ENCODE measurements at regions not wholly inside any gene's neighbourhood (a gene's known extent, or its start where the extent isn't known, plus 50 kb on each side); places are given as distances from the start of the nearest gene placed in this dataset.

DNA sequence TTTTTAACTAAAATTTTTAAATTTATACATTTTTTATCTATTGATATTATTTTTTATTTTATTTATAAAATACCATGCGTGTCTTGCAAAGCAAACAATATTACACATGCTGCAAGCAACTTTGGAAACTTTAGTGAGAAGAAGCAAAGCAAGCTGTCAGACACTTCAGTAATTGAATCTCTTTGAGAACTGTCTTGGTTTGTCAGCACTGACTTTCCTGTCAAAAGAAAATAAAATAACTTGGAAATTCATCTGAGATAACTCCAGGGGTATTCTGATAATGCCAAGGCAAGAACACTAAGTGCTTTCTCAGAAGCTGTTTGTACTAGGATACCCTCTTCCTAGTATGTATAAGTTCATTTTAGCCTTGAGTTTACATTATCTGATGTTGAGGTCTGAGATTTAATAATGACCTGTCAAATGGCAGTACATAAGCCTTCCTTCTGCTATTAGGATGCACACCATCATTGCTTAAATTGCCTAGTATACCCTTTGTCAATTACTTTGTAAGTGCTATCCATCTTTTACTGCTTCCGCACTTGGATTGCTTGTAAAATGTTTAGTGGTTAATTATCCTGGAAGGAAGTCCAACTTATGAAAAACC is 624.2 kb upstream of the AGA start:
- intact Hi-C loops (cut with DNase I; ENCODE audit: low total_unique reads): no loop called here
- WGBS, 2 donors: 93 to 96% methylated on average over 2 of the region's 2 CpGs
- no peak overlapping the region for H3K4me3 ChIP-seq (ENCODE audit: low read depth, poor library complexity, severe bottlenecking)
- TF ChIP-seq, protein P1, sequence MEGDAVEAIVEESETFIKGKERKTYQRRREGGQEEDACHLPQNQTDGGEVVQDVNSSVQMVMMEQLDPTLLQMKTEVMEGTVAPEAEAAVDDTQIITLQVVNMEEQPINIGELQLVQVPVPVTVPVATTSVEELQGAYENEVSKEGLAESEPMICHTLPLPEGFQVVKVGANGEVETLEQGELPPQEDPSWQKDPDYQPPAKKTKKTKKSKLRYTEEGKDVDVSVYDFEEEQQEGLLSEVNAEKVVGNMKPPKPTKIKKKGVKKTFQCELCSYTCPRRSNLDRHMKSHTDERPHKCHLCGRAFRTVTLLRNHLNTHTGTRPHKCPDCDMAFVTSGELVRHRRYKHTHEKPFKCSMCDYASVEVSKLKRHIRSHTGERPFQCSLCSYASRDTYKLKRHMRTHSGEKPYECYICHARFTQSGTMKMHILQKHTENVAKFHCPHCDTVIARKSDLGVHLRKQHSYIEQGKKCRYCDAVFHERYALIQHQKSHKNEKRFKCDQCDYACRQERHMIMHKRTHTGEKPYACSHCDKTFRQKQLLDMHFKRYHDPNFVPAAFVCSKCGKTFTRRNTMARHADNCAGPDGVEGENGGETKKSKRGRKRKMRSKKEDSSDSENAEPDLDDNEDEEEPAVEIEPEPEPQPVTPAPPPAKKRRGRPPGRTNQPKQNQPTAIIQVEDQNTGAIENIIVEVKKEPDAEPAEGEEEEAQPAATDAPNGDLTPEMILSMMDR (IDR thresholded peaks at IDR 0.05): no peak
- TF ChIP-seq POLR2A (IDR thresholded peaks at IDR 0.05): no peak
- no peak for DNase-seq (ENCODE audit: low spot score in 2 of 2)

DNA sequence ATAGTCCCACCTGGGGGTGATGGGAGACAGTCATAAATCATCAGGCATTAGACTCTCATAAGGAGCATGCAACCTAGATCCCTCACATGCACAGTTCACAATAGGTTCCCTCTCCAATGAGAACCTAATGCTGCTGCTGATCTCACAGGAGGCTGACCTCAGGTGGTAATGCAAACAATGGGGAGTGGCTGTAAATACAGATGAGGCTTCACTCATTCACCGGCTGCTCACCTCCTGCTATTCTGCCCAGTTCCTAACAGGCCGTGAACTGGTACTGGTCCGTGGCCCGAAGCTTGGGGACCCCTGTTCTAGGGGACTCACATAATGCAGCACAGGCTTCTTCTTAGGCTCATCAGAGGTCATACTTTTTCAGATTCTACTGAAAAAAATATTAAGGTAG is 625.9 kb upstream of the AGA start:
- 87 to 90% methylated on average over 4 of the region's 4 CpGs for WGBS, 2 donors
- no peak overlapping the region for H3K4me3 ChIP-seq (ENCODE audit: low read depth, poor library complexity, severe bottlenecking)
- DNase-seq (ENCODE audit: low spot score in 2 of 2): no peak
- intact Hi-C loops (cut with DNase I; ENCODE audit: low total_unique reads): no loop called here
- TF ChIP-seq POLR2A (IDR thresholded peaks at IDR 0.05): no peak
- TF ChIP-seq, protein P1 (IDR thresholded peaks at IDR 0.05): no peak

DNA sequence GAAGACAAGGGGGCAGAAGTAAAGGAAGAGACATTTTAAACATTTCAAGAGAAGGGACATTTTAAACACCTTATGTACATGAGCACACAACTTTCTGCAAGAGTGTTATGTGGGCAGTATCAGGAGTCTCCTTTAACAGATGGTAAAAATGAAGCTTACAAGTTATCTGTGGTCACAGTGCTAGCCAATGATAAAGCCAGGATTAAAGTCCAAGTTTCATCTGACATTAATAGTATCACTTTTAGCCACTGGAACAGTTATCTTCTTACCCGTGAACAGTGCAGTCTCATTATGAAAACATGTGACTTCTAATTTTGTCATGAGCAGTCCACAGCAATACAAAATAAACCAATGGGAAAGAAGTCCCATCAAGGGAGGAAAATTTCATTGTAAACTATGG is 627.9 kb upstream of the AGA start:
- 74 to 75% methylated on average over 1 of the region's 1 CpG for WGBS, 2 donors
- H3K4me3 ChIP-seq (ENCODE audit: low read depth, poor library complexity, severe bottlenecking): no peak overlapping the region
- intact Hi-C loops (cut with DNase I; ENCODE audit: low total_unique reads): no loop called here
- TF ChIP-seq POLR2A (IDR thresholded peaks at IDR 0.05): no peak
- TF ChIP-seq, protein P1 (IDR thresholded peaks at IDR 0.05): no peak
- DNase-seq (ENCODE audit: low spot score in 2 of 2): no peak

DNA sequence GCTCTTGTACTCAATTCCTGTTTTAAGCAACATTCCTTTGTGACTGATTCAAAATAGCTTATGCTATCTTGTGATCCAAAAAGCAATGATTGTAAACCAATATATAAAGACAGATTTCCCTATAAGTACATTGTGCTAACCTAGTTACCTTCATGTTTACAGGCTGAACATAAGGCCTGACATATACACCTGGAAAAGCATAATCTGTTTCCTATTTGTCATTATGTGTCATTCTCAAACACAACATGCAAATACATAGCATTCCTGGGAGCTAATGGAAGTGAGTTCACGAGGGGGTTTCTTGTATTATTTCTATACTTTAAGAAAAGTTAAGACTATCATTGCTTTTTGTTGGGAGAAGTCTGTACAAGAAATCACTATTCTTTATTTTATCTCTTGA is 638.1 kb upstream of the AGA start:
- TF ChIP-seq, protein P1 (IDR thresholded peaks at IDR 0.05): no peak
- TF ChIP-seq POLR2A (IDR thresholded peaks at IDR 0.05): no peak
- intact Hi-C loops (cut with DNase I; ENCODE audit: low total_unique reads): no loop called here
- no peak overlapping the region for H3K4me3 ChIP-seq (ENCODE audit: low read depth, poor library complexity, severe bottlenecking)
- WGBS, 2 donors: 77 to 78% methylated on average over 1 of the region's 1 CpG
- no peak for DNase-seq (ENCODE audit: low spot score in 2 of 2)

DNA sequence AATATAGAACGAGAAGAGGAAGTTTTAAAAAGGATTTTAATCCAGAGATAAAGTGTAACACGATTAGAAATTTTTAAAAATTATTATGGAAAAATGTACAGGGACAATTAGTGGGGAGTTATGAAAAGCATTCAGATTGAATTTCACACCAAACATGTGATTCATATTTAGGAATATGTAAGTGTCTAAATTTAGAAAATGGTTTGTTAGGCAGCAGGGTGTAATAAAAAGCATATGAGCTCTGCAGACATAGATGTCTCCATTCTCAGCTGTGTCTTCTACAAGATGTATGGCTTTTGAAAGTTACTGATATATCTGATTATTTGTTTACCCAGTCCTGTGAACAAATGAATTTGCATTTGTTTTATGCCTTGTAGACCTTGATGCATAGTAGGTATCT is 638.9 kb upstream of the AGA start:
- 47 to 63% methylated on average over 2 of the region's 2 CpGs for WGBS, 2 donors
- TF ChIP-seq, protein P1 (IDR thresholded peaks at IDR 0.05): no peak
- TF ChIP-seq POLR2A (IDR thresholded peaks at IDR 0.05): no peak
- H3K4me3 ChIP-seq (ENCODE audit: low read depth, poor library complexity, severe bottlenecking): no peak overlapping the region
- intact Hi-C loops (cut with DNase I; ENCODE audit: low total_unique reads): no loop called here
- DNase-seq (ENCODE audit: low spot score in 2 of 2): no peak

DNA sequence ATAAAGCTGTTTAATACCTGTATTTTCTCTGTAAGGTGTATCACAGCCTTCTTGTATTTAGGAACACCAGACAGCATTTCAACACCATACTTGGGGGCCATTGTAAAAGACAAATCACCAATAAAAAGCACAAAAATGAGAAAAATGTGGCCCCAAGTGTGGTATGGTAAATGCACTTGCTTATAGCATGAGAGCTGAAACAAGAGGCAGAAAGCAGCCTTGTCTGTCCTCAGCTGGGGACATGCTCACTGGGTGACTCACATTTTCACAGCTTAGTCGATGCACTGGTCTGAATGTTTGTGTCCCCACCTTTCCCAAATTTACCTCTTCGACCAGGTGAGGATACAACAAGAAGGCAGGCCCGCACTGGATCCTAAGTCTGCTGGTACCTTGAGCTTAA is 639.7 kb upstream of the AGA start:
- TF ChIP-seq, protein P1 (IDR thresholded peaks at IDR 0.05): no peak
- no peak for TF ChIP-seq POLR2A (IDR thresholded peaks at IDR 0.05)
- 85 to 89% methylated on average over 3 of the region's 3 CpGs for WGBS, 2 donors
- intact Hi-C loops (cut with DNase I; ENCODE audit: low total_unique reads): no loop called here
- DNase-seq (ENCODE audit: low spot score in 2 of 2): no peak
- H3K4me3 ChIP-seq (ENCODE audit: low read depth, poor library complexity, severe bottlenecking): no peak overlapping the region
